Duodenal mucosa (tissue), 2 donors: ENCODE measurements at regions not wholly inside any gene's neighbourhood (a gene's known extent, or its start where the extent isn't known, plus 50 kb on each side); places are given as distances from the start of the nearest gene placed in this dataset.

ENCODE experiments used
- H3K27ac ChIP-seq: one replicate; pipeline ENCODE4 v1.7.0; 2013; ENCODE audit warnings: low read depth, low read length
- H3K27me3 ChIP-seq, 2 donors: one replicate each; pipeline ENCODE4 v1.7.0; 2013; ENCODE audit warnings: low read length in 2 of 2, control low read depth in 1 of 2; ENCODE audit not compliant: insufficient read depth in 2 of 2, control insufficient read depth in 1 of 2
- H3K36me3 ChIP-seq, 2 donors: one replicate each; pipeline ENCODE4 v1.7.0; 2013; ENCODE audit warnings: low read length in 2 of 2, control low read depth in 1 of 2; ENCODE audit not compliant: insufficient read depth in 2 of 2, control insufficient read depth in 1 of 2
- H3K4me1 ChIP-seq, 2 donors: one replicate each; pipeline ENCODE4 v1.7.0; 2013; ENCODE audit warnings: low read length in 2 of 2, control low read depth in 1 of 2; ENCODE audit not compliant: insufficient read depth in 2 of 2, control insufficient read depth in 1 of 2
- H3K4me3 ChIP-seq, 2 donors: one replicate each; pipeline ENCODE4 v1.7.0; 2013; ENCODE audit warnings: low read length in 2 of 2, low read depth in 1 of 2
- H3K9ac ChIP-seq, 2 donors: one replicate each; pipeline ENCODE4 v1.7.0; 2013; ENCODE audit warnings: low read length in 2 of 2, low read depth in 1 of 2
- H3K9me3 ChIP-seq, 2 donors: one replicate each; pipeline ENCODE4 v1.7.0; 2013; ENCODE audit warnings: low read length in 2 of 2, control low read depth in 1 of 2; ENCODE audit not compliant: control insufficient read depth in 1 of 2

- Histone ChIP-seq H3K27ac (no peak overlapping the region), H3K27me3 (peaks cover 3% of the 10 kb centered on the region in 2 donors), H3K9me3 (no peaks in the 10 kb centered on the region), H3K4me1 (no peaks in the 10 kb centered on the region), H3K9ac (no peak overlapping the region), H3K4me3 (no peak overlapping the region), H3K36me3 (no peaks in the 10 kb centered on the region)
Observed at GRCh38 chr14:61215222-61216020, 65.7 kb downstream of the TMEM30B start.

GRCh38 chr14:61213920-61214319 is 67.2 kb downstream of the TMEM30B start:
- Histone ChIP-seq H3K27me3 (peaks cover 0 to 2% of the 10 kb centered on the region in 2 donors), H3K36me3 (no peaks in the 10 kb centered on the region), H3K9me3 (no peaks in the 10 kb centered on the region), H3K9ac (no peak overlapping the region), H3K4me3 (no peak overlapping the region), H3K27ac (no peak overlapping the region), H3K4me1 (no peaks in the 10 kb centered on the region)

DNA sequence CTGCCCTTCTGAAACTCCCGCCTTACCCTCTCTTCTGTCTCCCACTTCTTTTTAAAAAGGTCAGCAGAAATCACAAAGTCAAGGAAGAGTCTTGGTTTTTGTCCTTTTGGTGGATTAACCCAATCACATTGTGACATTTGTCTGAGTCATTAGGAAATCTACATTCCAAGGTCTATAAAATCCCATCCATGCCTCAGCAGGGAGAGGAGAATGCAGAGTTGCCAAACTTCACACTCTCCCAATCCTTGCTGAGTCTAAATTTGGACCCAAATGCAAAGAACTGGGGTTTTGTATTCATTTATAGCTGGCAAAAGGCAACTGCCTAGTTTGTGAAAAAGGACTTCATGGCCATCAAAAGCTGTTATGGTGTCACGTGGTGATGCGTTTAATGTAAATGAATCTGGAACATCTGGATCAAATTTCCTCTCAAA is 67.9 kb downstream of the TMEM30B start:
- Histone ChIP-seq H3K9ac (no peak overlapping the region), H3K36me3 (no peaks in the 10 kb centered on the region), H3K4me3 (no peak overlapping the region), H3K9me3 (no peaks in the 10 kb centered on the region), H3K27me3 (no peaks in the 10 kb centered on the region), H3K4me1 (no peaks in the 10 kb centered on the region), H3K27ac (no peak overlapping the region)

- H3K9ac ChIP-seq, result no peak overlapping the region
- no peaks in the 10 kb centered on the region for H3K9me3 ChIP-seq
- no peaks in the 10 kb centered on the region for H3K27me3 ChIP-seq
- H3K4me1 ChIP-seq, result no peaks in the 10 kb centered on the region
- no peaks in the 10 kb centered on the region for H3K36me3 ChIP-seq
- H3K4me3 ChIP-seq, result no peak overlapping the region
- no peak overlapping the region for H3K27ac ChIP-seq
Observed at GRCh38 chr14:61212546-61212945, 68.6 kb downstream of the TMEM30B start.

DNA sequence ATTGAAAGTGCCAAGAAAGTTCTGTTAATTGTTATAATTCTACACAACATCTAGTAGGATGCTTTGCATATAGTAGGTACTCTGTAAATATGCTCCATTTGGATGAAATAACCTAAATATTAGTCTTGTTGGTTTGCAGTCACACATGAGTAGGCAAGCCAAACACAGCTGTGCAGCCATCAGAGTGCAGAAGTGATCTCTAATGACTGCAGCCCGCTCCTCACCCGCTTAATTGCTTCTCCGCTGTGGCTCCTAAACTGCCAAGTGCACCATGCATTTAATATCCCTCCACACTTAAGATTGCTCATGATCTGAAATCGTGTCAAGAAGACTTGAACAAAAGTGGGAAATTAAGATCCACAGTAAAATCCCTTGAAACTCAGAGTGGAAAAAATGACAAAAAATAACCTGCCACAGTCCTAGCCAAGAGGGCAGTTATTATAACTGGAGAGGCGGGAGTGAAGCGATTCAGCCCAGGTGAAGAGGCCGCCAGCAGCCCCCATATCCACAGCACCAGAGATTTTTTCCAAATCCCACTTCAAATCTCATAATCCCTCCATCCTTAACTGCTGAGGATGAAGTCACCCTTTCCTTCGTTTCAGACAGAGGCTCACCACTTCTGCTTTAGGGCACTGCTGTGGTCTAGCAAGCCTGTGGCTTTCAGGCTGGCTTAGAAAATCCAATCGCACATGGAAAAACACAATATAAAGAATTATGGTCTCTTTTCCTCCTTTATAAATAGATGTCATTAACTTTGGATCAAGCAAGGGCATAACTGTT is 69.5 kb downstream of the TMEM30B start:
- no peaks in the 10 kb centered on the region for H3K27me3 ChIP-seq
- H3K4me1 ChIP-seq, result no peaks in the 10 kb centered on the region
- H3K9ac ChIP-seq, result no peak overlapping the region
- H3K4me3 ChIP-seq, result no peak overlapping the region
- no peak overlapping the region for H3K27ac ChIP-seq
- no peaks in the 10 kb centered on the region for H3K36me3 ChIP-seq
- no peaks in the 10 kb centered on the region for H3K9me3 ChIP-seq

DNA sequence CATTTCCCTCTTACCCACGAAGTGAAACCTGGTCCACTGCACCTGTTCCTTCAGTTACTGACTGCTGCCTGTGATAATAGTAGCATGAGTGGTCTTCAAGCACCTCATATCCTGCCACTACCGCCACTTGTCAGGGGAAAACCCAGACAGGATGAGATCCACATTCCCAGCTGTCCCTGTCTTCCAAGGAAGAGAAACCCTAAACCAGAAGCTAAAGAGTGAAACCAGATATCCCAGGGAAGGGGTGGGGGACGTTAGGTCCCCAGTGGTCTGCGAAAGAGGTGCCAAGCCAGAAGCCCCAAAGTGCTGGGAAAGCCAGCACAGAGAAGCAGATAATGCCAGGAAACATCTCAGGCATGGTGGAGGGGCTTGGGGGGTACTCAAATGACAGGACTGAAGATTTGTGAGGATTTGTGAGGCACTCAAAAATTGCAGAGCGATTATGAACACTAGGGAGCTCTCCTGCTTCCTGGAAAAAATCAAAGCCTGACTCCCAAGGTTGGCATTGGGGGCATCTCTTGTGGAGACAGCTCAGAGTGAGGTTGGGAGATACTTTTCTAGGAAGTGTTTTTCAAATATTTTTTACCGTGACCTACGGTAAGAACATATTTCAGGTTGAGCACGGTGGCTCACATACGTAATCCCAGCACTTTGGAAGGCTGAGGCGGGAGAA is 77.9 kb downstream of the TMEM30B start:
- Histone ChIP-seq H3K9me3 (no peaks in the 10 kb centered on the region), H3K27me3 (peaks cover 0 to 1% of the 10 kb centered on the region in 2 donors), H3K9ac (no peak overlapping the region)

GRCh38 chr14:61202124-61202523 is 79.0 kb downstream of the TMEM30B start:
- H3K27me3 ChIP-seq, result peaks cover 0 to 3% of the 10 kb centered on the region in 2 donors
- no peaks in the 10 kb centered on the region for H3K4me1 ChIP-seq
- H3K27ac ChIP-seq, result no peak overlapping the region
- no peaks in the 10 kb centered on the region for H3K36me3 ChIP-seq
- H3K9ac ChIP-seq, result no peak overlapping the region
- no peaks in the 10 kb centered on the region for H3K9me3 ChIP-seq
- no peak overlapping the region for H3K4me3 ChIP-seq

More for the DNA sequence above, 77.9 kb downstream of the TMEM30B start:
- H3K4me3 ChIP-seq, result no peak overlapping the region
- no peaks in the 10 kb centered on the region for H3K4me1 ChIP-seq
- no peaks in the 10 kb centered on the region for H3K36me3 ChIP-seq
- no peak overlapping the region for H3K27ac ChIP-seq

GRCh38 chr14:61201171-61201570 is 80.0 kb downstream of the TMEM30B start:
- H3K9ac ChIP-seq, result no peak overlapping the region
- peaks cover 0 to 3% of the 10 kb centered on the region in 2 donors for H3K27me3 ChIP-seq
- no peaks in the 10 kb centered on the region for H3K4me1 ChIP-seq
- H3K27ac ChIP-seq, result no peak overlapping the region
- H3K9me3 ChIP-seq, result no peaks in the 10 kb centered on the region
- no peaks in the 10 kb centered on the region for H3K36me3 ChIP-seq
- no peak overlapping the region for H3K4me3 ChIP-seq

DNA sequence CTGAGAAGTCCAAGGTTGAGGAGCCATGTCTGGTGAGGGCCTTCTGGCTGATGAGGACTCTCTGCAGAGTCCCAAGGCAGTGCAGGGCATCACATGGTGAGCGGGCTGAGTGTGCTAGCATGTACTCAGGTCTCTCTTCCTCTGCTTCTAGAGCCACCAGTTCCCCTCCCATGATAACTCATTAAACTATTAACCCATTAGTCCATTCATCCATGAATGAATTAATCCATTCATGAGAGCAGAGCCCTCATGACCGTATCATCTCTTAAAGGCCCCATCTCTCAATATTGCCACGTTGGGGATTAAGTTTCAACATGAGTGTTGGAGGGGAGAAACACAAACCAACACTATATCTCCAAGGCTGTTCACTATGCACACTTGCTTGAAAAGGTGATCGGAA is 83.7 kb downstream of the TMEM30B start:
- Histone ChIP-seq H3K4me1 (no peaks in the 10 kb centered on the region), H3K9me3 (no peaks in the 10 kb centered on the region), H3K4me3 (no peak overlapping the region), H3K9ac (no peak overlapping the region), H3K36me3 (no peaks in the 10 kb centered on the region), H3K27me3 (peaks cover 0 to 3% of the 10 kb centered on the region in 2 donors), H3K27ac (no peak overlapping the region)

GRCh38 chr14:61196792-61197191 is 84.3 kb downstream of the TMEM30B start:
- no peak overlapping the region for H3K4me3 ChIP-seq
- peaks cover 0 to 3% of the 10 kb centered on the region in 2 donors for H3K27me3 ChIP-seq
- H3K4me1 ChIP-seq, result no peaks in the 10 kb centered on the region
- H3K9ac ChIP-seq, result no peak overlapping the region
- no peaks in the 10 kb centered on the region for H3K9me3 ChIP-seq
- no peaks in the 10 kb centered on the region for H3K36me3 ChIP-seq
- H3K27ac ChIP-seq, result no peak overlapping the region
